ENCODE measurements at regions not wholly inside any gene's neighbourhood (a gene's known extent, or its start where the extent isn't known, plus 50 kb on each side); places are given as distances from the start of the nearest gene placed in this dataset.
"Not testable (repeated sequence)": the region's sequence is repeated elsewhere in the genome, so short reads cannot be mapped to it uniquely, and the experiment has no call there.

GRCh38 chr14:106738075-106738474, 1211.7 kb downstream of the TMEM121 start:
- Histone ChIP-seq H3K36me3 (ENCODE audit: control insufficient read depth, insufficient read depth, low read length) (no peaks in the 10 kb centered on the region), H3K4me1 (ENCODE audit: control insufficient read depth, insufficient read depth, low read length, poor library complexity, severe bottlenecking) (no peaks in the 10 kb centered on the region), H3K4me3 (ENCODE audit: extremely low read depth, insufficient read depth, low read length, poor library complexity, severe bottlenecking) (no peak overlapping the region), H3K27ac (ENCODE audit: low read depth, low read length, severe bottlenecking) (no peak overlapping the region), H3K9me3 (ENCODE audit: control insufficient read depth, low read length) (peaks cover 15% of the 10 kb centered on the region)
- no CpG with 5 or more reads among the region's 1 CpG for WGBS, 2 experiments (ENCODE audit: insufficient coverage in 2 of 2)

DNA sequence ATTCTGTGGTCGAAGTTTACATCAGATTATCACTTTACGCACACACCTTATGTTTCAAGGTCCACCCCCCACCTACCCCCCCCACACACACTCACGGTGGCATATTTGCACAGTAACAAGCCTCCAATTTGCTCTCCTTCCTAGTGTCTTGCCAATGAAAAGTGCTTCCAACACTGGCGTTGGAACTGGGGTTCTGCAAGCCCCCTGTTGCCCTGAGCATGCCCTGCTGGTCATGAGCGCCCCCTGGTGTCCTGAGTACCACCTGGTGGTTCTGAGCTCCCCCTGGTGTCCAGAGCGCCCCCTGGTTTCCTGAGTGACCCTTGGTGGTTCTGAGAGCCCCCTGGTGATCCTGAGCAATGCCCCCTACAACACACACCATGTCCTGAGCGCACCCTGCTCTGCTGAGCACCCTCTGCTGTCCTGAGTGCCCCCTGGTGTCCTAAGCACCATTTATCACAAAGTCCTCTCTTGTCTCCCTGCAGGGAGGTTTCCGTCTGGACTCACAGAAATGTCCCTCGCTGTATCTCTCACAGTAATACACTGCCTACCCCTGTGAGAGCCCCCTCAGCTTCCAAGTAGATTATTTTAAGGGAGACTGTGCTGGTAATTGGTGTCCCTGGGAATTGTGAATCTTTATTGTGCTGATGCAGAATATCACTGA, 1212.3 kb downstream of the TMEM121 start:
- H3K4me3 ChIP-seq (ENCODE audit: extremely low read depth, insufficient read depth, low read length, poor library complexity, severe bottlenecking); H3K4me1 ChIP-seq (ENCODE audit: control insufficient read depth, insufficient read depth, low read length, poor library complexity, severe bottlenecking); H3K27ac ChIP-seq (ENCODE audit: low read depth, low read length, severe bottlenecking); H3K36me3 ChIP-seq (ENCODE audit: control insufficient read depth, insufficient read depth, low read length): not testable (repeated sequence)
- peaks cover 15% of the 10 kb centered on the region for H3K9me3 ChIP-seq (ENCODE audit: control insufficient read depth, low read length)
- no CpG with 5 or more reads among the region's 9 CpGs for WGBS, 2 experiments (ENCODE audit: insufficient coverage in 2 of 2)

DNA sequence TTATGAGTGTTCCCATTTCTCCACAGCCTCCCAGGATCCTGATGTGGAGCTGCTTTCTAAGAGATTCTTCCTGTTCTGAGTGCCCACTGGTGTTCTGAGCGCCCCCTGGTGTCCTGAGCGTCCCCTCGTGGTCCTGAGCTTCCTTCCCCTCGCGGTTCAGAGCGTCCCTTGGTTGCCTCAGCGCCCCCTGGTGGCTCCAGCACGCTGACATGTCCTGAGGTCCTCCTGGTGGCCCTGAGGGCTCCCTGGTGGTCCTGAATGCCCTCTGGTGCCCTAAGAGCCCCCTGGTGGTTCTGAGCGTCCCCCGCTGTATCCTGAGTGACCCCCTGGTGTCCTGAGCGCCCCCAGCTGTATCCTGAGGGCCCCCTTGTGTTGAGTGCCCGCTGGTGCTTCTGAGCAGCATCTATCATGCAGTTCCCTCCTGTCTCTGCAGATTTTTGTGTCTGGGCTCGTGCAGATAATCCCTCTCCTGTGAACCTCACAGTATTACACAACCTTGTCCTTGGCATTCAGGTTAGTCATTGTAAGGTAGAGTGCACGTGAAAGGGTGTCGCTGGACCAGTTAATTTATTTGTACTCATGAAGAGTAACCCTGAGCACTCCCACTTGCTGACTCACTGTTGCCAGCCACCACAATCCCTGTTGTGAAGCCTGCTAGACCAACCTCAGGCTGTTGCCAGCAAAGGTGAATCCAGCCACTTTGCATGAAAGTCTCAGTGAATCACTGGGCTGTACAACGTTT, 1214.9 kb downstream of the TMEM121 start:
- 80% methylated on average over 1 of the region's 16 CpGs; no CpG with 5 or more reads in 1 of the 2 experiments for WGBS, 2 experiments (ENCODE audit: insufficient coverage in 2 of 2)

GRCh38 chr14:106745016-106745767, 1218.8 kb downstream of the TMEM121 start:
- H3K4me1 ChIP-seq (ENCODE audit: control insufficient read depth, insufficient read depth, low read length, poor library complexity, severe bottlenecking); H3K4me3 ChIP-seq (ENCODE audit: extremely low read depth, insufficient read depth, low read length, poor library complexity, severe bottlenecking); H3K9me3 ChIP-seq (ENCODE audit: control insufficient read depth, low read length); H3K36me3 ChIP-seq (ENCODE audit: control insufficient read depth, insufficient read depth, low read length); H3K27ac ChIP-seq (ENCODE audit: low read depth, low read length, severe bottlenecking): not testable (repeated sequence)
- 90% methylated on average over 2 of the region's 15 CpGs; no CpG with 5 or more reads in 1 of the 2 experiments for WGBS, 2 experiments (ENCODE audit: insufficient coverage in 2 of 2)

More for the DNA sequence above, 1214.9 kb downstream of the TMEM121 start:
- H3K36me3 ChIP-seq (ENCODE audit: control insufficient read depth, insufficient read depth, low read length); H3K27ac ChIP-seq (ENCODE audit: low read depth, low read length, severe bottlenecking); H3K4me3 ChIP-seq (ENCODE audit: extremely low read depth, insufficient read depth, low read length, poor library complexity, severe bottlenecking); H3K4me1 ChIP-seq (ENCODE audit: control insufficient read depth, insufficient read depth, low read length, poor library complexity, severe bottlenecking): not testable (repeated sequence)
- peaks cover 11% of the 10 kb centered on the region for H3K9me3 ChIP-seq (ENCODE audit: control insufficient read depth, low read length)

DNA sequence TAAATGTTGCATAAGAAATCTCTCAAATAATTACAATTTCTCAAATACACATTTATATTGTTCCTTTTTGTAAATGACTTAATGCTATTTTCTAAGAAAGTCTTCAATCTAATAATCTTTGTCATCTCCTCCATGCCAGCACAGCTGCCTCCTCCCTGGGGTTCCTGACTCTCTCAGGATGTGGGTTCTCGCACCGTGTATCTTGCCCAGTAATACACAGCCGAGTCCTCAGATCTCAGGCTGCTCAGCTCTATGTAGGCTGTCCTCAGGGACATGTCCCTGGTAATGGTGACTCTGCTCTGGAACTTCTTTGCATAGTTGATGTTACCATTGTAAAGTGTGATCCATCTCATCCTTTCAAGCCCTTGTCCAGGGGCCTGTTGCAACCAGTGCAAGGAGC, 1223.7 kb downstream of the TMEM121 start:
- H3K36me3 ChIP-seq (ENCODE audit: control insufficient read depth, insufficient read depth, low read length); H3K4me3 ChIP-seq (ENCODE audit: extremely low read depth, insufficient read depth, low read length, poor library complexity, severe bottlenecking); H3K9me3 ChIP-seq (ENCODE audit: control insufficient read depth, low read length); H3K27ac ChIP-seq (ENCODE audit: low read depth, low read length, severe bottlenecking); H3K4me1 ChIP-seq (ENCODE audit: control insufficient read depth, insufficient read depth, low read length, poor library complexity, severe bottlenecking): not testable (repeated sequence)
- no CpG with 5 or more reads among the region's 3 CpGs for WGBS, 2 experiments (ENCODE audit: insufficient coverage in 2 of 2)

- H3K27ac ChIP-seq (ENCODE audit: low read depth, low read length, severe bottlenecking); H3K9me3 ChIP-seq (ENCODE audit: control insufficient read depth, low read length): not testable (repeated sequence)
- no CpG with 5 or more reads among the region's 4 CpGs for WGBS, 2 experiments (ENCODE audit: insufficient coverage in 2 of 2)
Measured at GRCh38 chr14:106753751-106754150, 1227.4 kb downstream of the TMEM121 start.

DNA sequence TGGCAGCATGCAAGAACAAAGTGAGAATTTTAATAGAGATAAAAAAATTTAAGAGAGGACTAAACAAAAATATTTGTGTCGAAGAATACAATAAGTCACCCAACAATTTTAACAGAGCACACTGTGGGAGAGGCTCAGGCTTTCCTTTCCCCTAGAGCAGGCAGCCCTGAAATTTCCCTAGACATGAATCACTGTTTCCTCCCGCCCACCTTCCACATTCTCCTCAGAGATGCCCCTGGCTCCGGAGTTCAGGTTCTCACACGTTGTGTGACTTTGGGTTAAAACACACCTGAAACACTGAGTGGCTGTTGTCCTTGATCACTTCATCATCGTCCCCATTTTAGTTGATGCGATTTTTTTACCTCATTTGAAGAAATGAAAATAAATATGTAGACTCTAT, 1231.1 kb downstream of the TMEM121 start:
- H3K4me3 ChIP-seq (ENCODE audit: extremely low read depth, insufficient read depth, low read length, poor library complexity, severe bottlenecking); H3K4me1 ChIP-seq (ENCODE audit: control insufficient read depth, insufficient read depth, low read length, poor library complexity, severe bottlenecking); H3K9me3 ChIP-seq (ENCODE audit: control insufficient read depth, low read length); H3K27ac ChIP-seq (ENCODE audit: low read depth, low read length, severe bottlenecking); H3K36me3 ChIP-seq (ENCODE audit: control insufficient read depth, insufficient read depth, low read length): not testable (repeated sequence)
- WGBS, 2 experiments (ENCODE audit: insufficient coverage in 2 of 2), result 60% methylated on average over 1 of the region's 6 CpGs

More at GRCh38 chr14:106753751-106754150, 1227.4 kb downstream of the TMEM121 start:
- H3K4me1 ChIP-seq (ENCODE audit: control insufficient read depth, insufficient read depth, low read length, poor library complexity, severe bottlenecking); H3K36me3 ChIP-seq (ENCODE audit: control insufficient read depth, insufficient read depth, low read length); H3K4me3 ChIP-seq (ENCODE audit: extremely low read depth, insufficient read depth, low read length, poor library complexity, severe bottlenecking): not testable (repeated sequence)

- H3K27ac ChIP-seq (ENCODE audit: low read depth, low read length, severe bottlenecking); H3K4me1 ChIP-seq (ENCODE audit: control insufficient read depth, insufficient read depth, low read length, poor library complexity, severe bottlenecking); H3K36me3 ChIP-seq (ENCODE audit: control insufficient read depth, insufficient read depth, low read length); H3K4me3 ChIP-seq (ENCODE audit: extremely low read depth, insufficient read depth, low read length, poor library complexity, severe bottlenecking); H3K9me3 ChIP-seq (ENCODE audit: control insufficient read depth, low read length): not testable (repeated sequence)
- no CpG with 5 or more reads among the region's 15 CpGs for WGBS, 2 experiments (ENCODE audit: insufficient coverage in 2 of 2)
Measured at GRCh38 chr14:106761886-106762816, 1235.8 kb downstream of the TMEM121 start.

- WGBS, 2 experiments (ENCODE audit: insufficient coverage in 2 of 2), result 88% methylated on average over 1 of the region's 11 CpGs; no CpG with 5 or more reads in 1 of the 2 experiments
- H3K9me3 ChIP-seq (ENCODE audit: control insufficient read depth, low read length); H3K4me1 ChIP-seq (ENCODE audit: control insufficient read depth, insufficient read depth, low read length, poor library complexity, severe bottlenecking); H3K36me3 ChIP-seq (ENCODE audit: control insufficient read depth, insufficient read depth, low read length); H3K27ac ChIP-seq (ENCODE audit: low read depth, low read length, severe bottlenecking); H3K4me3 ChIP-seq (ENCODE audit: extremely low read depth, insufficient read depth, low read length, poor library complexity, severe bottlenecking): not testable (repeated sequence)
Measured at GRCh38 chr14:106764968-106765369, 1238.6 kb downstream of the TMEM121 start.

- Histone ChIP-seq H3K4me1 (ENCODE audit: control insufficient read depth, insufficient read depth, low read length, poor library complexity, severe bottlenecking) (no peaks in the 10 kb centered on the region), H3K9me3 (ENCODE audit: control insufficient read depth, low read length) (peaks cover 4% of the 10 kb centered on the region), H3K27ac (ENCODE audit: low read depth, low read length, severe bottlenecking) (no peak overlapping the region), H3K36me3 (ENCODE audit: control insufficient read depth, insufficient read depth, low read length) (no peaks in the 10 kb centered on the region), H3K4me3 (ENCODE audit: extremely low read depth, insufficient read depth, low read length, poor library complexity, severe bottlenecking) (no peak overlapping the region)
- 20 to 25% methylated on average over 1 to 2 of the region's 3 CpGs for WGBS, 2 experiments (ENCODE audit: insufficient coverage in 2 of 2)
Measured at GRCh38 chr14:106766145-106766544, 1239.8 kb downstream of the TMEM121 start.
